ENCODE measurements at regions not wholly inside any gene's neighbourhood (a gene's known extent, or its start where the extent isn't known, plus 50 kb on each side); places are given as distances from the start of the nearest gene placed in this dataset.

DNA sequence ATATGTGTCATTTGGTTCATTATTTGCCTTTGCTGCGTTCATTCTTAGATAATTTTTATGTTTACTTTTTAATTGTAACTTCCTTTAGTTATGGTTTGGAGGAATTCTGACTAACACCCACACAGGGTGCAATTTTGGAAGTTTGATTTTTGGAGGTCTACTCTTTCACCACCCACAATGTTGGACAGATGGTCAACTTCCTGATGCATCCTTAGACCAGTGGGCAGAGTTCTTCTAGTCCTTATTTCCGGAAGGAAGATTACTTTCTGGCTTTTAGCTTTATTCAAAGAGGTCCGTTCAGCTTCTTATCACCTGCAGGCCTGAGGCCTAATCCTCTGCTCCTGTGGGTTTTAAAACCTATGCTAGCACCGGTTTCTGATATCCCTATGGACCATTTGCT lies 126.7 kb downstream of the MTX3 start:
- TF ChIP-seq, protein P1, sequence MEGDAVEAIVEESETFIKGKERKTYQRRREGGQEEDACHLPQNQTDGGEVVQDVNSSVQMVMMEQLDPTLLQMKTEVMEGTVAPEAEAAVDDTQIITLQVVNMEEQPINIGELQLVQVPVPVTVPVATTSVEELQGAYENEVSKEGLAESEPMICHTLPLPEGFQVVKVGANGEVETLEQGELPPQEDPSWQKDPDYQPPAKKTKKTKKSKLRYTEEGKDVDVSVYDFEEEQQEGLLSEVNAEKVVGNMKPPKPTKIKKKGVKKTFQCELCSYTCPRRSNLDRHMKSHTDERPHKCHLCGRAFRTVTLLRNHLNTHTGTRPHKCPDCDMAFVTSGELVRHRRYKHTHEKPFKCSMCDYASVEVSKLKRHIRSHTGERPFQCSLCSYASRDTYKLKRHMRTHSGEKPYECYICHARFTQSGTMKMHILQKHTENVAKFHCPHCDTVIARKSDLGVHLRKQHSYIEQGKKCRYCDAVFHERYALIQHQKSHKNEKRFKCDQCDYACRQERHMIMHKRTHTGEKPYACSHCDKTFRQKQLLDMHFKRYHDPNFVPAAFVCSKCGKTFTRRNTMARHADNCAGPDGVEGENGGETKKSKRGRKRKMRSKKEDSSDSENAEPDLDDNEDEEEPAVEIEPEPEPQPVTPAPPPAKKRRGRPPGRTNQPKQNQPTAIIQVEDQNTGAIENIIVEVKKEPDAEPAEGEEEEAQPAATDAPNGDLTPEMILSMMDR (IDR thresholded peaks at IDR 0.05 in 2 of 3, conservative IDR thresholded peaks at IDR 0.05 in 1 of 3; ENCODE audit: borderline replicate concordance in 1 of 3, insufficient read depth in 1 of 3, low read depth in 2 of 3, low read length in 2 of 3) = no peak
- no peak for TF ChIP-seq POLR2AphosphoS5 (IDR thresholded peaks at IDR 0.05; ENCODE audit: low read depth, low read length)
- TF ChIP-seq, protein P2, sequence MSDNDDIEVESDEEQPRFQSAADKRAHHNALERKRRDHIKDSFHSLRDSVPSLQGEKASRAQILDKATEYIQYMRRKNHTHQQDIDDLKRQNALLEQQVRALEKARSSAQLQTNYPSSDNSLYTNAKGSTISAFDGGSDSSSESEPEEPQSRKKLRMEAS (IDR thresholded peaks at IDR 0.05) = no peak
